Vagina (tissue), 2 donors: ENCODE measurements at regions not wholly inside any gene's neighbourhood (a gene's known extent, or its start where the extent isn't known, plus 50 kb on each side); places are given as distances from the start of the nearest gene placed in this dataset.
"Not testable (repeated sequence)": the region's sequence is repeated elsewhere in the genome, so short reads cannot be mapped to it uniquely, and the experiment has no call there.

ENCODE experiments used
- DNase-seq, 2 donors: peaks; one replicate each; pipeline ENCODE4 v3.0.0-alpha.2; 2017; ENCODE audit errors: extremely low spot score in 2 of 2
- H3K27ac ChIP-seq: fragments of 200-600 bp; sonication (generic); one replicate; pipeline ENCODE4 v1.5.1; 2019
- H3K27me3 ChIP-seq: fragments of 200-600 bp; sonication (generic); one replicate; pipeline ENCODE4 v1.5.1; 2019
- H3K36me3 ChIP-seq, 2 donors: fragments of 200-600 bp; sonication (generic); one replicate each; pipeline ENCODE4 v1.5.1; 2017 to 2019
- H3K4me1 ChIP-seq: fragments of 200-600 bp; sonication (generic); one replicate; pipeline ENCODE4 v1.5.1; 2019
- H3K4me3 ChIP-seq, 2 donors: fragments of 200-600 bp; sonication (generic); 1 replicate in 1 of 2; 2 replicates in 1 of 2; pipeline ENCODE4 v1.5.1; 2016 to 2019
- H3K9me3 ChIP-seq: fragments of 200-600 bp; sonication (generic); one replicate; pipeline ENCODE4 v1.5.1; 2019
- CTCF ChIP-seq, 3 experiments: fragments of 450-650 bp in 2 of 3; fragments of 200-600 bp in 1 of 3; sonication (generic) in 1 of 3; IDR thresholded peaks; one replicate each; pipeline ENCODE4 v1.5.1; 2017 to 2019; ENCODE audit warnings: antibody characterized with exemption in 3 of 3, mild to moderate bottlenecking in 2 of 3, moderate library complexity in 2 of 3
- POLR2A ChIP-seq, 2 donors: fragments of 450-650 bp; IDR thresholded peaks; one replicate each; pipeline ENCODE4 v1.6.1; 2017; ENCODE audit warnings: antibody characterized with exemption in 2 of 2, mild to moderate bottlenecking in 2 of 2, moderate library complexity in 2 of 2
- POLR2AphosphoS5 ChIP-seq, 2 donors: sonication (generic); formaldehyde crosslinking; IDR thresholded peaks; one replicate each; pipeline ENCODE4 v1.9.0; 2017; ENCODE audit warnings: antibody characterized with exemption in 2 of 2, mild to moderate bottlenecking in 2 of 2, low read depth in 1 of 2; ENCODE audit not compliant: insufficient read depth in 1 of 2
- intact Hi-C: fragments of 100-400 bp; cut with DNase I; formaldehyde crosslinking; loops from one replicate; pipeline ENCODE4 v1.15.1; 2023

GRCh38 chr13:78078168-78078567 is 159.5 kb upstream of the EDNRB start:
- TF ChIP-seq POLR2AphosphoS5 (IDR thresholded peaks at IDR 0.05; ENCODE audit: insufficient read depth in 1 of 2, low read depth in 1 of 2) (no peak), POLR2A (IDR thresholded peaks at IDR 0.05) (no peak), CTCF (IDR thresholded peaks at IDR 0.05) (no peak)
- intact Hi-C loops = no loop called here
- Histone ChIP-seq H3K9me3 (no peaks in the 10 kb centered on the region), H3K36me3 (no peaks in the 10 kb centered on the region), H3K27ac (no peak overlapping the region), H3K27me3 (no peaks in the 10 kb centered on the region), H3K4me3 (no peak overlapping the region), H3K4me1 (no peaks in the 10 kb centered on the region)
- DNase-seq = no peak

GRCh38 chr13:78067290-78067689 is 148.7 kb upstream of the EDNRB start:
- Histone ChIP-seq H3K36me3 (no peaks in the 10 kb centered on the region), H3K4me3 (no peak overlapping the region), H3K9me3 (no peaks in the 10 kb centered on the region), H3K27ac (no peak overlapping the region), H3K4me1 (no peaks in the 10 kb centered on the region), H3K27me3 (no peaks in the 10 kb centered on the region)
- intact Hi-C loops = no loop called here
- TF ChIP-seq POLR2A (IDR thresholded peaks at IDR 0.05) = no peak
- TF ChIP-seq CTCF (IDR thresholded peaks at IDR 0.05) = no peak
- no peak for TF ChIP-seq POLR2AphosphoS5 (IDR thresholded peaks at IDR 0.05; ENCODE audit: insufficient read depth in 1 of 2, low read depth in 1 of 2)
- no peak for DNase-seq

- Histone ChIP-seq H3K27me3 (no peaks in the 10 kb centered on the region), H3K27ac (no peak overlapping the region), H3K4me3 (no peak overlapping the region), H3K9me3 (no peaks in the 10 kb centered on the region), H3K36me3 (no peaks in the 10 kb centered on the region), H3K4me1 (no peaks in the 10 kb centered on the region)
- intact Hi-C loops = no loop called here
- DNase-seq = no peak
- no peak for TF ChIP-seq POLR2AphosphoS5 (IDR thresholded peaks at IDR 0.05; ENCODE audit: insufficient read depth in 1 of 2, low read depth in 1 of 2)
- TF ChIP-seq CTCF (IDR thresholded peaks at IDR 0.05) = no peak
- TF ChIP-seq POLR2A (IDR thresholded peaks at IDR 0.05) = no peak
Measured at GRCh38 chr13:78065141-78065540, 146.5 kb upstream of the EDNRB start.

- Histone ChIP-seq H3K9me3 (no peaks in the 10 kb centered on the region), H3K27me3 (no peaks in the 10 kb centered on the region), H3K4me3 (no peak overlapping the region), H3K36me3 (no peaks in the 10 kb centered on the region), H3K27ac (no peak overlapping the region), H3K4me1 (no peaks in the 10 kb centered on the region)
- TF ChIP-seq CTCF (IDR thresholded peaks at IDR 0.05) = no peak
- TF ChIP-seq POLR2AphosphoS5 (IDR thresholded peaks at IDR 0.05; ENCODE audit: insufficient read depth in 1 of 2, low read depth in 1 of 2) = no peak
- no peak for DNase-seq
- intact Hi-C loops = no loop called here
Measured at GRCh38 chr13:78061806-78062205, 143.2 kb upstream of the EDNRB start.

GRCh38 chr13:78060966-78061365 is 142.3 kb upstream of the EDNRB start:
- intact Hi-C loops = no loop called here
- H3K27me3 ChIP-seq = no peaks in the 10 kb centered on the region
- TF ChIP-seq POLR2A (IDR thresholded peaks at IDR 0.05) (no peak), POLR2AphosphoS5 (IDR thresholded peaks at IDR 0.05; ENCODE audit: insufficient read depth in 1 of 2, low read depth in 1 of 2) (no peak), CTCF (IDR thresholded peaks at IDR 0.05) (no peak)
- no peak overlapping the region for H3K27ac ChIP-seq
- no peaks in the 10 kb centered on the region for H3K9me3 ChIP-seq
- H3K4me3 ChIP-seq = no peak overlapping the region
- no peaks in the 10 kb centered on the region for H3K36me3 ChIP-seq
- H3K4me1 ChIP-seq = no peaks in the 10 kb centered on the region
- no peak for DNase-seq

GRCh38 chr13:78056865-78057264 is 138.2 kb upstream of the EDNRB start:
- H3K36me3 ChIP-seq, DNase-seq, H3K4me1 ChIP-seq, H3K4me3 ChIP-seq, intact Hi-C loops, H3K27me3 ChIP-seq, H3K9me3 ChIP-seq, H3K27ac ChIP-seq: not testable (repeated sequence)
